GM10266 (cell line): ENCODE measurements at regions not wholly inside any gene's neighbourhood (a gene's known extent, or its start where the extent isn't known, plus 50 kb on each side); places are given as distances from the start of the nearest gene placed in this dataset.
"Not testable (repeated sequence)": the region's sequence is repeated elsewhere in the genome, so short reads cannot be mapped to it uniquely, and the experiment has no call there.

Experiments used
- DNase-seq: peaks from one replicate; pipeline ENCODE4 v3.0.0; 2012; ENCODE audit errors: extremely low spot score
- TF ChIP-seq, protein P1 (sequence below): IDR thresholded peaks from 2 replicates; pipeline ENCODE4 v1.5.1; 2012; ENCODE audit warnings: mild to moderate bottlenecking, low read depth; ENCODE audit not compliant: control insufficient read depth, insufficient read depth; ENCODE audit errors: missing control alignments

- TF ChIP-seq, protein P1, sequence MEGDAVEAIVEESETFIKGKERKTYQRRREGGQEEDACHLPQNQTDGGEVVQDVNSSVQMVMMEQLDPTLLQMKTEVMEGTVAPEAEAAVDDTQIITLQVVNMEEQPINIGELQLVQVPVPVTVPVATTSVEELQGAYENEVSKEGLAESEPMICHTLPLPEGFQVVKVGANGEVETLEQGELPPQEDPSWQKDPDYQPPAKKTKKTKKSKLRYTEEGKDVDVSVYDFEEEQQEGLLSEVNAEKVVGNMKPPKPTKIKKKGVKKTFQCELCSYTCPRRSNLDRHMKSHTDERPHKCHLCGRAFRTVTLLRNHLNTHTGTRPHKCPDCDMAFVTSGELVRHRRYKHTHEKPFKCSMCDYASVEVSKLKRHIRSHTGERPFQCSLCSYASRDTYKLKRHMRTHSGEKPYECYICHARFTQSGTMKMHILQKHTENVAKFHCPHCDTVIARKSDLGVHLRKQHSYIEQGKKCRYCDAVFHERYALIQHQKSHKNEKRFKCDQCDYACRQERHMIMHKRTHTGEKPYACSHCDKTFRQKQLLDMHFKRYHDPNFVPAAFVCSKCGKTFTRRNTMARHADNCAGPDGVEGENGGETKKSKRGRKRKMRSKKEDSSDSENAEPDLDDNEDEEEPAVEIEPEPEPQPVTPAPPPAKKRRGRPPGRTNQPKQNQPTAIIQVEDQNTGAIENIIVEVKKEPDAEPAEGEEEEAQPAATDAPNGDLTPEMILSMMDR, result no peak
- DNase-seq, result no peak
Observed at GRCh38 chr21:20276954-20277353, 721.3 kb upstream of the NCAM2 start.

DNA sequence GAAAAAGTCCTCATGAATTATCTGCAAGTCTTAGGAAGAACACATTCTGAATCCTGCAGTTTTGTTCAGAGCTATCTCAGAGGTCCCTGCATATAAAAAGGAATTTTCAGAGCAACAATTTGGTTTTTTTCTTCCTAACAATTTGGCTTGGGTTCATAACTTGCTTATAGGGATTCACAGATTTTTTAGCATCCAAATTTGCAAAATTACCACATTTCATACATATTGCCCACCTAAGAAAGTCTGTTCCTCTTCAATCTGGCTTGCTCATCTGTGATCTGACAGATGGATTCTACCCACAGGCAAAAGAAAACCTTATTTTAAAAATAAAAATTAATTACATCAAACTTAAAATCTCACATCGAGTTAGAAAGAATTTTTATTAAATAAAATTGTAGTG, 714.4 kb upstream of the NCAM2 start:
- TF ChIP-seq, protein P1, result no peak
- no peak for DNase-seq

DNA sequence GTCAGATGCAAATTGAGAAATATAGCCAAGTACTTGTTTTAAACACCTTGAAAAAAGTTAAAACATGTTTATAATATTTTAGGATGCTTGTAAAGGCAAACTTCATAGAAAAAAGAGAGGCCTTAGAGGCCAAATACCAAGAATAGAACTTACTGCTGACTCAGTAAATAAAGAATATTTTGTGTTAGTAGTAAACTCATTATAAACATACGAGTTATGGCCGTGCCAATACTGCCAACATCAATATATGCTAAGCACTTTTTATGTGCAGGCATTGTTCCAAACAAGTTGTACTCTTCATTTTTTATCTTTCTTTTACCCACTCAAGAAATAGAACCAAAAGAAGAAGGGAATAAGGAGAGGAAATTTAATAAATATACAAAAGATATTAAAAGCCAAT, 705.9 kb upstream of the NCAM2 start:
- TF ChIP-seq, protein P1, result no peak
- DNase-seq, result no peak

DNA sequence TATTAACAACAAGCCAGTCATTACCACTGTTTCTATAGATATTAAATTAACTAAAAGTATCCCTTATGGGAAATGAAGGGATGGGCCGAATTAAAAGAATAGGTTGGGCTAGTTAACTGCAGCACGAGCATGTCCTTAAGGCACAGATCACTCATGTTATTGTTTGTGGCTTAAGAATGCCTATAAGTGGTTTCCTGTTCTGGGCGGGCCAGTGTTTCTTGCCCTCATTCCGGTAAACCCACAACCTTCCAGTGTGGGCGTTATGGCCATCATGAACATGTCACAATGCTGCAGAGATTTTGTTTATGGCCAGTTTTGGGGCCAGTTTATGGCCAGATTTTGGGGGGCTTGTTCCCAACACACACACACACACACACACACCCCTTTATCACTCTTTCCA, 705.4 kb upstream of the NCAM2 start:
- not testable (repeated sequence) for DNase-seq

GRCh38 chr21:20301395-20301794, 696.8 kb upstream of the NCAM2 start:
- DNase-seq, result no peak
- TF ChIP-seq, protein P1, result no peak

- TF ChIP-seq, protein P1, result no peak
Observed at GRCh38 chr21:20302084-20302483, 696.1 kb upstream of the NCAM2 start.

GRCh38 chr21:20306836-20307235, 691.4 kb upstream of the NCAM2 start:
- TF ChIP-seq, protein P1, result no peak
- no peak for DNase-seq

More at GRCh38 chr21:20302084-20302483, 696.1 kb upstream of the NCAM2 start:
- DNase-seq, result no peak

DNA sequence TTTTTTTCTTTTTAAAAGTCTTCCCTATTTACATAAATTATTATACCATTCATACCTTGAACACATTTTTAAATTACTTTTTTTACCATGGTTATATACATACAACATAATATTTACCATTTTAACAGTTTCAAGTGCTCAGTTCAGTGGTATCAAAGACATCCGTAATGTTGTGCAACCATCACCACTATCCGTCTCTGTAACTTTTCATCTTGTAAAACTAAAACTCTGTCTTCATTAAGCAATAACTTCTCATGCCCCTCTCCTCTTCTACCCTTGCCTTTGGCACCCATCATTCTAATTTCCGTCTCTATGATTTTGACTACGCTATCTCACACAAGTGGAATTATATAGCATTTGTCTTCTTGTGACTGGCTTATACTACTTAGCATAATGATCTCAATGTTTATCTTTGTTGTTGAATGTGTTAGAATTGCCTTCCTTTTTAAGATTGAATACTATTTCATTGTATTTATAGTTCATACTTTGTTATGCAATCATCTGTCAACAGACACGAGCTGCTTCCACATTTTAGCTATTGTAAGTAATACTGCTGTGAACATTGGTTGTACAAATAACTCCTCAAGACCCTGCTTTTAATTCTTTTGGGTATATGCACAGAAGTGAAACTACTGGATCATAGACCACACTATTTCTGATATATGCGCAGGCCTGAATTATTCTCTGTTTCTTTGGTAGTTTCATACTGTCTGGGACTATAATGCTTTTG, 689.5 kb upstream of the NCAM2 start:
- DNase-seq, result no peak

More for the DNA sequence above, 689.5 kb upstream of the NCAM2 start:
- TF ChIP-seq, protein P1, result no peak
